ENCODE measurements at regions not wholly inside any gene's neighbourhood (a gene's known extent, or its start where the extent isn't known, plus 50 kb on each side); places are given as distances from the start of the nearest gene placed in this dataset.
"Not testable (repeated sequence)": the region's sequence is repeated elsewhere in the genome, so short reads cannot be mapped to it uniquely, and the experiment has no call there.

DNA sequence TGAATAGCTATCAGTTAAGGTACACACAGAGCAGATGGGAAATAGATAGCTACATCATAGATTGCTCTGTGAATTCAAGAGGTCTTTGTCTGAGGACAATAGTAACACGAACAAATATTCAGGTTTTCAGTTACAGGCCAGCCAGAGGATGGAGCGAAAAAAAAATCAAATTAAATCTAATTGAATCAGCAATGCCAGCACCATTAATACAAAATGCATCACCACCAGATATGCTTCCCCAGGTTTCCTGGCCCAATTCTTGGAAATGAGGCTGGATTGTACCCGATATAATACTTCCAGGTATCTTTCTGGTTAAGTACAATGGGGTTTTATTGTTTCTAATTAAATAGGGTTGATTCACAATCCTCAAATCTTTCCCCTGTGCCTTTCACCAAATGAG lies 975.8 kb upstream of the AUTS2 start:
- no peak for TF ChIP-seq CTCF (conservative IDR thresholded peaks at IDR 0.05)
- no peak for TF ChIP-seq ZFX (IDR thresholded peaks at IDR 0.05)
- no peak overlapping the region for H3K27ac ChIP-seq

- TF ChIP-seq CTCF (conservative IDR thresholded peaks at IDR 0.05), result no peak
- TF ChIP-seq ZFX (IDR thresholded peaks at IDR 0.05), result no peak
- H3K27ac ChIP-seq, result no peak overlapping the region
These were observed 975.2 kb upstream of the AUTS2 start for GRCh38 chr7:68623030-68623429.

- no peak overlapping the region for H3K27ac ChIP-seq
- no peak for TF ChIP-seq ZFX (IDR thresholded peaks at IDR 0.05)
- no peak for TF ChIP-seq CTCF (conservative IDR thresholded peaks at IDR 0.05)
These were observed 970.9 kb upstream of the AUTS2 start for GRCh38 chr7:68627247-68627864.

DNA sequence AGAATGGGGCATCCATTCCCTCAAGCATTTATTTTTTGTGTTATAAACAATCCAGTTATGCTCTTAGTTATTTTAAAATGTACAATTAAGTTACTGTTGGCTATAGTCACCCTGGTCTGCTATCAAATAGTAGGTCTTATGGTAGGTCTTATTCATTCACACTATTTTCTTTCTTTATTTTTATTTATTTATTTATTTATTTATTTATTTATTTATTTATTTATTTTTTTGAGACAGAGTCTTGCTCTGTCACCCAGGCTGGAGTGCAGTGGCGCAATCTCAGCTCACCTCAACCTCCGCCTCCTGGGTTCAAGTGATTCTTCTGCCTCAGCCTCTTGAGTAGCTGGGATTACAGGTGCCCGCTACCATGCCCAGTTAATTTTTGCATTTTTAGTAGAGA lies 967.4 kb upstream of the AUTS2 start:
- not testable (repeated sequence) for H3K27ac ChIP-seq

- H3K27ac ChIP-seq, result no peak overlapping the region
- no peak for TF ChIP-seq ZFX (IDR thresholded peaks at IDR 0.05)
- no peak for TF ChIP-seq CTCF (conservative IDR thresholded peaks at IDR 0.05)
These were observed 958.2 kb upstream of the AUTS2 start for GRCh38 chr7:68640103-68640502.

DNA sequence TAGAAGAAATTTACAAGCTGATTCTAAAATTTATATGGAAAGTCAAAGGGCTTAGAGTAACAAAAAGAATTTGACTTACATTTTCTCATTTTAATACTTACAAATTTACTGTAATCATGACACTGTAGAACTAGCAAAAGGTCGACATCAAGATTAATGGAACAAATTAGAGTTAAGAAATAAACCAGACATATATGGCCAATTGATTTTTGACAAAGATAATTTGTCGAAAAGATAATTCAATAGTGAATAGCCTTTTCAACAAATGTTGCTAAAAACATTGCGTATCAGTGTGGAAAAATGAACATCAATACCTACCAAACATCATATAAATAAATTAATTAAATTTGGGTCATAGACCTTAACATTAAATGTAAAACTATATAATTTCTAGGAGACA lies 955.5 kb upstream of the AUTS2 start:
- TF ChIP-seq CTCF (conservative IDR thresholded peaks at IDR 0.05) (no peak), ZFX (IDR thresholded peaks at IDR 0.05) (no peak)
- H3K27ac ChIP-seq, result no peak overlapping the region

- no peak overlapping the region for H3K27ac ChIP-seq
- TF ChIP-seq ZFX (IDR thresholded peaks at IDR 0.05), result no peak
- TF ChIP-seq CTCF (conservative IDR thresholded peaks at IDR 0.05), result no peak
These were observed 934.9 kb upstream of the AUTS2 start for GRCh38 chr7:68663392-68663791.

- no peak for TF ChIP-seq ZFX (IDR thresholded peaks at IDR 0.05)
- no peak for TF ChIP-seq CTCF (conservative IDR thresholded peaks at IDR 0.05)
- no peak overlapping the region for H3K27ac ChIP-seq
These were observed 927.2 kb upstream of the AUTS2 start for GRCh38 chr7:68671046-68671445.

All from C4-2B (cell line).